HepG2 (cell line): ENCODE measurements at regions not wholly inside any gene's neighbourhood (a gene's known extent, or its start where the extent isn't known, plus 50 kb on each side); places are given as distances from the start of the nearest gene placed in this dataset.

Source experiments
- ATAC-seq: fragments of 200-7000 bp; cut with Tn5 transposase; 3 replicates; pipeline ENCODE4 v1.9.1; 2020; ENCODE audit warnings: mild to moderate bottlenecking, moderate library complexity
- BruUV-seq: library from RNA; stranded (reverse); fragments of 400-500 nt; replicated peaks from 2 replicates; lab custom pipeline; 2021; lab: Mats Ljungman, UMichigan
- CTCF ChIA-PET: fragments of 300-600 bp; formaldehyde crosslinking; extraction: SDS; loops from one replicate; lab custom pipeline; 2021; ENCODE audit warnings: low total read pairs, inconsistent platforms, low intra/inter-chr PET ratio; lab: Yijun Ruan, JAX
- POLR2A ChIA-PET: fragments of 350-600 bp; sonication (Branson Sonifier 250); formaldehyde crosslinking; loops from one replicate; lab custom pipeline; 2020; ENCODE audit warnings: antibody characterized with exemption, inconsistent platforms; lab: Yijun Ruan, JAX
- DNase-seq: peaks from one replicate; pipeline ENCODE4 v3.0.0-alpha.2; 2015; ENCODE audit warnings: low spot score
- FAIRE-seq: peaks from 3 replicates; lab custom pipeline; 2011; peaks lifted over from hg19 to GRCh38; lab: Jason Lieb, UNC
- H2AFZ ChIP-seq: one replicate; pipeline ENCODE4 v1.6.1; 2011; ENCODE audit warnings: low read length, inconsistent platforms
- H3K27ac ChIP-seq: fragments of 300-600 bp; 3 replicates; pipeline ENCODE4 v1.8.0; 2011; ENCODE audit warnings: mixed run types, mild to moderate bottlenecking, mixed read lengths, low read length, inconsistent platforms; ENCODE audit not compliant: insufficient read depth; ENCODE audit errors: extremely low read length
- H3K27me3 ChIP-seq, 2 experiments: fragments of 200-600 bp in 1 of 2; 2 replicates in 1 of 2; 3 replicates in 1 of 2; pipeline versions ENCODE4 v1.6.0 to v1.8.0; 2011; ENCODE audit warnings: low read length in 2 of 2, mild to moderate bottlenecking in 2 of 2, moderate library complexity in 2 of 2, inconsistent platforms in 1 of 2; ENCODE audit not compliant: insufficient read depth in 2 of 2, control insufficient read depth in 1 of 2
- H3K36me3 ChIP-seq, 2 experiments: fragments of 200-600 bp in 1 of 2; replicated peaks in 1 of 2; 2 replicates in 1 of 2; 3 replicates in 1 of 2; pipeline versions ENCODE4 v1.5.1 to v1.8.0; 2011; ENCODE audit warnings: low read length in 2 of 2, inconsistent platforms in 1 of 2; ENCODE audit not compliant: insufficient read depth in 2 of 2, control insufficient read depth in 1 of 2
- H3K4me1 ChIP-seq: 2 replicates; pipeline ENCODE4 v1.5.1; 2012; ENCODE audit warnings: low read length, inconsistent platforms; ENCODE audit not compliant: insufficient read depth
- H3K4me2 ChIP-seq: 2 replicates; pipeline ENCODE4 v1.6.0; 2011; ENCODE audit warnings: low read depth, low read length, inconsistent platforms
- H3K4me3 ChIP-seq, 3 experiments: fragments of 200-600 bp in 1 of 3; sonication (generic), shearing (Covaris generic) in 1 of 3; replicated peaks in 1 of 3; 2 replicates each; pipeline ENCODE4 v1.5.1; 2011 to 2016; ENCODE audit warnings: low read length in 3 of 3, inconsistent platforms in 2 of 3, low read depth in 2 of 3, mild to moderate bottlenecking in 2 of 3, control low read depth in 1 of 3, mixed read lengths in 1 of 3; ENCODE audit not compliant: insufficient read depth in 1 of 3
- H3K79me2 ChIP-seq: one replicate; pipeline ENCODE4 v1.6.1; 2011; ENCODE audit warnings: low read length, inconsistent platforms; ENCODE audit not compliant: insufficient read depth
- H3K9ac ChIP-seq: 2 replicates; pipeline ENCODE4 v1.6.0; 2011; ENCODE audit warnings: mild to moderate bottlenecking, low read depth, low read length, inconsistent platforms; ENCODE audit not compliant: insufficient read depth
- H3K9me3 ChIP-seq: 2 replicates; pipeline ENCODE4 v1.5.1; 2012; ENCODE audit warnings: mild to moderate bottlenecking, low read length
- H4K20me1 ChIP-seq: 2 replicates; pipeline ENCODE4 v1.6.0; 2011; ENCODE audit warnings: inconsistent platforms, mild to moderate bottlenecking, low read length, moderate library complexity; ENCODE audit not compliant: insufficient read depth
- E2F1 ChIP-seq: sonication (generic); formaldehyde crosslinking; IDR thresholded peaks from 2 replicates; pipeline ENCODE4 v1.5.0; 2020; ENCODE audit warnings: missing genetic modification reagents
- ESRRA ChIP-seq: sonication (generic); formaldehyde crosslinking; IDR thresholded peaks from 2 replicates; pipeline ENCODE4 v1.5.1; 2020; ENCODE audit warnings: mild to moderate bottlenecking, low read depth, missing genetic modification reagents
- EZH2 ChIP-seq: conservative IDR thresholded peaks from 2 replicates; pipeline ENCODE4 v1.6.1; 2012; ENCODE audit warnings: mild to moderate bottlenecking, low read depth, low read length, moderate library complexity
- FIP1L1 ChIP-seq: fragments of 200-400 bp; formaldehyde crosslinking; IDR thresholded peaks from 2 replicates; pipeline ENCODE4 v1.6.1; 2018; ENCODE audit warnings: low read depth, mild to moderate bottlenecking, low read length, moderate library complexity, borderline replicate concordance; ENCODE audit not compliant: insufficient read depth
- GPBP1L1 ChIP-seq: sonication (generic); formaldehyde crosslinking; IDR thresholded peaks from 2 replicates; pipeline ENCODE4 v1.5.0; 2020; ENCODE audit warnings: mild to moderate bottlenecking, missing genetic modification reagents
- NFKBIZ ChIP-seq: IDR thresholded peaks from 2 replicates; pipeline ENCODE4 v1.6.1; 2018; ENCODE audit warnings: missing genetic modification reagents, missing compliant biosample characterization
- PCBP1 ChIP-seq: fragments of 200-400 bp; formaldehyde crosslinking; IDR thresholded peaks from 2 replicates; pipeline ENCODE4 v1.6.1; 2017; ENCODE audit warnings: mild to moderate bottlenecking, low read depth, low read length, borderline replicate concordance
- PHF5A ChIP-seq: IDR thresholded peaks from one replicate; pipeline ENCODE4 v1.6.1; 2018; ENCODE audit warnings: low read depth, missing genetic modification reagents; ENCODE audit not compliant: unreplicated experiment
- SMAD1 ChIP-seq: sonication (generic); formaldehyde crosslinking; IDR thresholded peaks from 2 replicates; pipeline ENCODE4 v1.4.0; 2020; ENCODE audit warnings: missing genetic modification reagents, low read depth, mild to moderate bottlenecking, borderline replicate concordance
- ZBTB7A ChIP-seq: sonication (generic); formaldehyde crosslinking; IDR thresholded peaks from 2 replicates; pipeline ENCODE4 v1.8.0; 2022; ENCODE audit warnings: mild to moderate bottlenecking, missing genetic modification reagents
- ZFP37 ChIP-seq: sonication (generic); formaldehyde crosslinking; IDR thresholded peaks from 2 replicates; pipeline ENCODE4 v1.4.0; 2020; ENCODE audit warnings: missing genetic modification reagents, borderline replicate concordance
- ZIK1 ChIP-seq: sonication (generic); formaldehyde crosslinking; IDR thresholded peaks from 2 replicates; pipeline ENCODE4 v1.5.0; 2020; ENCODE audit warnings: mild to moderate bottlenecking, low read depth, missing genetic modification reagents, borderline replicate concordance
- ZNF20 ChIP-seq: sonication (generic); formaldehyde crosslinking; IDR thresholded peaks from 2 replicates; pipeline ENCODE4 v1.4.0; 2020; ENCODE audit warnings: mild to moderate bottlenecking, moderate library complexity, missing genetic modification reagents
- ZNF543 ChIP-seq: sonication (generic); formaldehyde crosslinking; IDR thresholded peaks from 2 replicates; pipeline ENCODE4 v1.4.0; 2020; ENCODE audit warnings: mild to moderate bottlenecking, missing genetic modification reagents
- ZNF639 ChIP-seq: conservative IDR thresholded peaks from 2 replicates; pipeline ENCODE4 v1.6.1; 2018; ENCODE audit warnings: missing genetic modification reagents
- ZNF660 ChIP-seq: sonication (generic); formaldehyde crosslinking; IDR thresholded peaks from 2 replicates; pipeline ENCODE4 v1.5.1; 2020; ENCODE audit warnings: mild to moderate bottlenecking, low read depth, missing genetic modification reagents, borderline replicate concordance
- ZNF816 ChIP-seq: sonication (generic); formaldehyde crosslinking; IDR thresholded peaks from 2 replicates; pipeline ENCODE4 v1.8.0; 2022; ENCODE audit warnings: missing genetic modification reagents, mild to moderate bottlenecking, borderline replicate concordance
- WGBS: methylation state at CpG from one replicate; pipeline ENCODE4 v1.1.6; 2017; ENCODE audit warnings: low lambda C conversion rate; 5-methylcytosine and 5-hydroxymethylcytosine counted together
- in situ Hi-C: cut with HindIII; loops from 2 replicates; pipeline ENCODE4 v1.10.0; 2017; ENCODE audit warnings: low pct_unique_long_range_greater_than_20kb; ENCODE audit not compliant: extremely low pct_ligation_motif_present
- intact Hi-C: fragments of 100-400 bp; cut with micrococcal nuclease; formaldehyde crosslinking; loops from one replicate; pipeline ENCODE4 v1.10.0; 2022; ENCODE audit not compliant: unreplicated experiment

GRCh38 chr1:82979593-82980236 is 1019.2 kb downstream of the TTLL7 start:
- CTCF ChIA-PET, result no interaction called here
- POLR2A ChIA-PET, result no interaction called here
- H3K36me3 ChIP-seq, result no peaks in the 10 kb centered on the region
- peaks cover 58% of the 10 kb centered on the region for H3K9me3 ChIP-seq
- H3K4me1 ChIP-seq, result no peaks in the 10 kb centered on the region
- TF ChIP-seq ESRRA (CRISPR knock-in tag), result no peak
- no peak for TF ChIP-seq PCBP1
- no peak for TF ChIP-seq ZNF816 (CRISPR knock-in tag)
- no peak for TF ChIP-seq PHF5A (CRISPR knock-in tag)
- TF ChIP-seq NFKBIZ, result no peak
- no peak for TF ChIP-seq GPBP1L1 (CRISPR knock-in tag)
- TF ChIP-seq ZIK1 (CRISPR knock-in tag), result no peak
- TF ChIP-seq FIP1L1, result no peak
- TF ChIP-seq SMAD1 (CRISPR knock-in tag), result no peak
- TF ChIP-seq ZFP37 (CRISPR knock-in tag), result no peak
- TF ChIP-seq EZH2, result no peak
- no peak for TF ChIP-seq ZNF20 (CRISPR knock-in tag)
- TF ChIP-seq ZNF639 (CRISPR knock-in tag), result no peak
- TF ChIP-seq ZBTB7A (CRISPR knock-in tag), result no peak
- no peak for TF ChIP-seq E2F1 (CRISPR knock-in tag)
- no peak for TF ChIP-seq ZNF543 (CRISPR knock-in tag)
- TF ChIP-seq ZNF660 (CRISPR knock-in tag), result no peak
- no peak for DNase-seq
- H3K27me3 ChIP-seq, result no peaks in the 10 kb centered on the region
- no peak overlapping the region for H3K4me3 ChIP-seq
- in situ Hi-C loops (no loop called here), intact Hi-C loops (no loop called here)
- no peak overlapping the region for H3K27ac ChIP-seq
- ATAC-seq, result no peak
- H3K79me2 ChIP-seq, result no peaks in the 10 kb centered on the region
- H4K20me1 ChIP-seq, result no peaks in the 10 kb centered on the region
- H2AFZ ChIP-seq, result no peak overlapping the region
- BruUV-seq, result no TSS peak
- no peak overlapping the region for H3K4me2 ChIP-seq
- WGBS, result 24% methylated on average over 7 of the region's 7 CpGs
- no peak overlapping the region for H3K9ac ChIP-seq
- no peak for FAIRE-seq
